H9 (cell line): ENCODE measurements at regions not wholly inside any gene's neighbourhood (a gene's known extent, or its start where the extent isn't known, plus 50 kb on each side); places are given as distances from the start of the nearest gene placed in this dataset.

Experiments
- DNase-seq: peaks from one replicate; pipeline ENCODE4 v3.0.0-alpha.2; 2017
- H2AFZ ChIP-seq: one replicate; pipeline ENCODE4 v1.6.1; 2013; ENCODE audit warnings: mild to moderate bottlenecking, low read length, control low read depth, moderate library complexity
- H2AK5ac ChIP-seq: 2 replicates; pipeline ENCODE4 v1.6.1; 2013; ENCODE audit warnings: low read length, control low read depth, mixed read lengths; ENCODE audit not compliant: insufficient read length
- H2BK120ac ChIP-seq: one replicate; pipeline ENCODE4 v1.6.1; 2013; ENCODE audit warnings: low read depth, mild to moderate bottlenecking, low read length, control low read depth, inconsistent platforms; ENCODE audit not compliant: poor library complexity, severe bottlenecking
- H2BK12ac ChIP-seq: 2 replicates; pipeline ENCODE4 v1.6.1; 2013; ENCODE audit warnings: low read length, control low read depth, mixed read lengths, low read depth; ENCODE audit not compliant: insufficient read length
- H2BK15ac ChIP-seq: 2 replicates; pipeline ENCODE4 v1.6.1; 2013; ENCODE audit warnings: low read depth, low read length, control low read depth
- H2BK20ac ChIP-seq: one replicate; pipeline ENCODE4 v1.6.1; 2013; ENCODE audit warnings: low read depth, mild to moderate bottlenecking, low read length, control low read depth, inconsistent platforms; ENCODE audit not compliant: poor library complexity, severe bottlenecking
- H2BK5ac ChIP-seq: 2 replicates; pipeline ENCODE4 v1.6.1; 2013; ENCODE audit warnings: low read length, control low read depth, mixed read lengths; ENCODE audit not compliant: insufficient read length
- H3K14ac ChIP-seq: 2 replicates; pipeline ENCODE4 v1.6.1; 2013; ENCODE audit warnings: low read length, control low read depth; ENCODE audit not compliant: insufficient read depth
- H3K18ac ChIP-seq: 2 replicates; pipeline ENCODE4 v1.6.1; 2013; ENCODE audit warnings: low read depth, mild to moderate bottlenecking, mixed read lengths, low read length, control low read depth; ENCODE audit not compliant: insufficient read length
- H3K23ac ChIP-seq: 2 replicates; pipeline ENCODE4 v1.6.1; 2013; ENCODE audit warnings: low read length, control low read depth, mixed read lengths, low read depth; ENCODE audit not compliant: insufficient read length
- H3K23me2 ChIP-seq: 2 replicates; pipeline ENCODE4 v1.6.1; 2013; ENCODE audit warnings: low read depth, mild to moderate bottlenecking, mixed read lengths, low read length, control low read depth; ENCODE audit not compliant: insufficient read length, poor library complexity, severe bottlenecking
- H3K27ac ChIP-seq: 2 replicates; pipeline ENCODE4 v1.5.1; 2013; ENCODE audit warnings: low read length, control low read depth, mixed read lengths, low read depth; ENCODE audit not compliant: insufficient read length
- H3K27me3 ChIP-seq: 2 replicates; pipeline ENCODE4 v1.6.1; 2013; ENCODE audit warnings: low read length, control low read depth, inconsistent platforms; ENCODE audit not compliant: insufficient read depth
- H3K4ac ChIP-seq: 2 replicates; pipeline ENCODE4 v1.6.1; 2013; ENCODE audit warnings: low read depth, mild to moderate bottlenecking, control low read depth, inconsistent platforms, low read length, moderate library complexity
- H3K4me1 ChIP-seq: 2 replicates; pipeline ENCODE4 v1.6.1; 2013; ENCODE audit warnings: low read length, control low read depth, inconsistent platforms; ENCODE audit not compliant: insufficient read depth
- H3K4me2 ChIP-seq: 2 replicates; pipeline ENCODE4 v1.6.1; 2013; ENCODE audit warnings: low read length, control low read depth, mixed read lengths; ENCODE audit not compliant: insufficient read length, insufficient read depth
- H3K56ac ChIP-seq: 2 replicates; pipeline ENCODE4 v1.6.1; 2013; ENCODE audit warnings: low read depth, mild to moderate bottlenecking, mixed read lengths, low read length, control low read depth; ENCODE audit not compliant: insufficient read length
- H3K79me1 ChIP-seq: 2 replicates; pipeline ENCODE4 v1.6.1; 2013; ENCODE audit warnings: low read depth, mild to moderate bottlenecking, moderate library complexity, low read length, control low read depth, inconsistent platforms; ENCODE audit not compliant: insufficient read depth, poor library complexity, severe bottlenecking
- H3K79me2 ChIP-seq: 2 replicates; pipeline ENCODE4 v1.6.1; 2013; ENCODE audit warnings: low read length, control low read depth, inconsistent platforms; ENCODE audit not compliant: insufficient read depth
- H3K9ac ChIP-seq: 2 replicates; pipeline ENCODE4 v1.6.1; 2013; ENCODE audit warnings: low read length, control low read depth, mixed read lengths; ENCODE audit not compliant: insufficient read length; ENCODE audit errors: extremely low read depth
- H3K9me3 ChIP-seq: one replicate; pipeline ENCODE4 v1.6.1; 2013; ENCODE audit warnings: low read depth, low read length, inconsistent platforms; ENCODE audit not compliant: control insufficient read depth
- H3T11ph ChIP-seq: one replicate; pipeline ENCODE4 v1.6.1; 2013; ENCODE audit warnings: mild to moderate bottlenecking, low read length, control low read depth, inconsistent platforms
- H4K20me1 ChIP-seq: one replicate; pipeline ENCODE4 v1.6.1; 2013; ENCODE audit not compliant: control insufficient read depth, insufficient read length, insufficient read depth
- H4K5ac ChIP-seq: 2 replicates; pipeline ENCODE4 v1.6.1; 2013; ENCODE audit warnings: low read depth, mild to moderate bottlenecking, mixed read lengths, low read length, control low read depth; ENCODE audit not compliant: insufficient read length
- H4K8ac ChIP-seq: replicated peaks from 2 replicates; pipeline ENCODE4 v1.6.1; 2013; ENCODE audit warnings: low read length, control low read depth, mixed read lengths, low read depth; ENCODE audit not compliant: insufficient read length
- H4K91ac ChIP-seq: 2 replicates; pipeline ENCODE4 v1.6.1; 2013; ENCODE audit warnings: low read depth, mild to moderate bottlenecking, moderate library complexity, mixed read lengths, low read length, control low read depth; ENCODE audit not compliant: insufficient read length
- H3K27ac Mint-ChIP-seq, 3 experiments: 2 replicates in 2 of 3; 3 replicates in 1 of 3; pipeline ENCODE4 v1.8.0; 2020 to 2021; ENCODE audit warnings: mixed read lengths in 3 of 3, mild to moderate bottlenecking in 1 of 3, moderate library complexity in 1 of 3
- H3K27me3 Mint-ChIP-seq: 2 replicates; pipeline ENCODE4 v1.8.0; 2021; ENCODE audit warnings: low read depth, mild to moderate bottlenecking, moderate library complexity, mixed read lengths
- H3K36me3 Mint-ChIP-seq, 3 experiments: 2 replicates in 2 of 3; 3 replicates in 1 of 3; pipeline ENCODE4 v1.8.0; 2020 to 2021; ENCODE audit warnings: low read depth in 3 of 3, mixed read lengths in 3 of 3; ENCODE audit not compliant: insufficient read depth in 1 of 3
- H3K4me1 Mint-ChIP-seq, 2 experiments: 2 replicates each; pipeline ENCODE4 v1.8.0; 2020; ENCODE audit warnings: mixed read lengths in 2 of 2
- H3K4me3 Mint-ChIP-seq, 2 experiments: 2 replicates in 1 of 2; 3 replicates in 1 of 2; pipeline ENCODE4 v1.8.0; 2020 to 2021; ENCODE audit warnings: mild to moderate bottlenecking in 2 of 2, mixed read lengths in 2 of 2, moderate library complexity in 1 of 2
- H3K9me3 Mint-ChIP-seq, 2 experiments: 2 replicates in 1 of 2; 3 replicates in 1 of 2; pipeline ENCODE4 v1.8.0; 2020; ENCODE audit warnings: mild to moderate bottlenecking in 2 of 2, mixed read lengths in 2 of 2, moderate library complexity in 1 of 2
- WGBS: extraction: QIAGEN DNeasy Blood & Tissue Kit; methylation state at CpG from one replicate; pipeline ENCODE4 v1.1.7; 2013; ENCODE audit warnings: missing lambda C conversion rate, low lambda C conversion rate, mixed read lengths; ENCODE audit not compliant: insufficient read length; ENCODE audit errors: extremely low coverage; 5-methylcytosine and 5-hydroxymethylcytosine counted together
- TF ChIP-seq, protein P1 (sequence below): fragments of 200-600 bp; sonication (generic); conservative IDR thresholded peaks from 3 replicates; pipeline ENCODE4 v1.8.0; 2021; ENCODE audit warnings: antibody characterized with exemption, mild to moderate bottlenecking

GRCh38 chr4:136150046-136150445 lies 1382.2 kb downstream of the PCDH18 start:
- Histone ChIP-seq H3T11ph (no peak overlapping the region), H4K20me1 (no peaks in the 10 kb centered on the region), H3K79me2 (no peaks in the 10 kb centered on the region), H3K27me3 (no peaks in the 10 kb centered on the region), H2BK120ac (no peak overlapping the region), H4K91ac (no peak overlapping the region), H3K14ac (no peak overlapping the region), H3K23ac (no peak overlapping the region), H2AFZ (no peak overlapping the region), H2BK5ac (no peak overlapping the region), H3K9ac (no peak overlapping the region), H3K4me1 (no peaks in the 10 kb centered on the region), H3K4me2 (no peak overlapping the region), H3K23me2 (no peaks in the 10 kb centered on the region), H4K8ac (no peak overlapping the region), H3K56ac (no peak overlapping the region), H3K9me3 (peaks cover 7% of the 10 kb centered on the region), H3K18ac (no peak overlapping the region), H2BK15ac (no peak overlapping the region), H3K4ac (no peak overlapping the region), H2BK20ac (no peak overlapping the region), H4K5ac (no peak overlapping the region), H3K27ac (no peak overlapping the region), H2AK5ac (no peak overlapping the region), H3K79me1 (no peaks in the 10 kb centered on the region), H2BK12ac (no peak overlapping the region)
- DNase-seq: peak; percentile 43
- peaks cover 0 to under 1% of the 10 kb centered on the region in 2 experiments; a peak in 1 of 4 replicates for H3K4me1 Mint-ChIP-seq
- H3K27me3 Mint-ChIP-seq: no peaks in the 10 kb centered on the region
- peak overlapping the region in 1 of 3 experiments; percentile 45; a peak in 1 of 7 replicates for H3K27ac Mint-ChIP-seq
- peaks cover 13 to 17% of the 10 kb centered on the region in 2 experiments for H3K9me3 Mint-ChIP-seq
- TF ChIP-seq, protein P1, sequence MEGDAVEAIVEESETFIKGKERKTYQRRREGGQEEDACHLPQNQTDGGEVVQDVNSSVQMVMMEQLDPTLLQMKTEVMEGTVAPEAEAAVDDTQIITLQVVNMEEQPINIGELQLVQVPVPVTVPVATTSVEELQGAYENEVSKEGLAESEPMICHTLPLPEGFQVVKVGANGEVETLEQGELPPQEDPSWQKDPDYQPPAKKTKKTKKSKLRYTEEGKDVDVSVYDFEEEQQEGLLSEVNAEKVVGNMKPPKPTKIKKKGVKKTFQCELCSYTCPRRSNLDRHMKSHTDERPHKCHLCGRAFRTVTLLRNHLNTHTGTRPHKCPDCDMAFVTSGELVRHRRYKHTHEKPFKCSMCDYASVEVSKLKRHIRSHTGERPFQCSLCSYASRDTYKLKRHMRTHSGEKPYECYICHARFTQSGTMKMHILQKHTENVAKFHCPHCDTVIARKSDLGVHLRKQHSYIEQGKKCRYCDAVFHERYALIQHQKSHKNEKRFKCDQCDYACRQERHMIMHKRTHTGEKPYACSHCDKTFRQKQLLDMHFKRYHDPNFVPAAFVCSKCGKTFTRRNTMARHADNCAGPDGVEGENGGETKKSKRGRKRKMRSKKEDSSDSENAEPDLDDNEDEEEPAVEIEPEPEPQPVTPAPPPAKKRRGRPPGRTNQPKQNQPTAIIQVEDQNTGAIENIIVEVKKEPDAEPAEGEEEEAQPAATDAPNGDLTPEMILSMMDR: peak; percentile 18; the same call in 1 of the 3 replicates
- WGBS: no CpG with 5 or more reads among the region's 6 CpGs
- no peak overlapping the region for H3K4me3 Mint-ChIP-seq
- H3K36me3 Mint-ChIP-seq: peaks cover 8 to 14% (median 13%) of the 10 kb centered on the region in 3 experiments; a peak in 6 of 7 replicates
